ENCODE measurements at regions not wholly inside any gene's neighbourhood (a gene's known extent, or its start where the extent isn't known, plus 50 kb on each side); places are given as distances from the start of the nearest gene placed in this dataset.

DNA sequence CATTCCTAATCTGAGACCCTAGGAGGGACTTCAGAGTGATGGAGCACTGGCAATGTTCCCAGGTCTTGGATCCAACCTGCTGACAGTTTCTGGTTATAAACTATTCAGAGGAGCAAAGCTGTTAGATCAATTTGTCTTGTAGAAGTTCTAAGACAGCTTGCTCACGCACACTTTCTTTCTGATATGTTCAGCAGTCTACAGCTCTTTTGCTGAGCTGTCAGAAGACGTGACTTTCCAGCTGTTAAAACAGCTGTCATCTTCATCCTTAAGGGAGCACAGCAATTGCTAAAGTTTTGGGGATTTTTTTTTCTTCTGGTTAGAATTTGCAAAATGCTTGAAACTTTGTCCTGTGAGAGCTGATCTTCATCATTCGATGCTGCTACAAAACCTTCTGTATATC is 823.1 kb downstream of the SORCS1 start:
- POLR2A ChIA-PET, result no interaction called here
- TF ChIP-seq BHLHE40 (IDR thresholded peaks at IDR 0.05; ENCODE audit: borderline replicate concordance) (no peak), ELF4 (IDR thresholded peaks at IDR 0.05) (no peak), FOXA1 (IDR thresholded peaks at IDR 0.05) (no peak), FOXK2 (IDR thresholded peaks at IDR 0.05) (no peak), NFRKB (IDR thresholded peaks at IDR 0.05) (no peak), HDGF (IDR thresholded peaks at IDR 0.05; ENCODE audit: borderline replicate concordance) (no peak), ZNF384 (IDR thresholded peaks at IDR 0.05) (no peak), TARDBP (IDR thresholded peaks at IDR 0.05) (no peak), ARNT (IDR thresholded peaks at IDR 0.05) (no peak), SUZ12 (IDR thresholded peaks at IDR 0.05) (no peak), FOXM1 (IDR thresholded peaks at IDR 0.05; ENCODE audit: borderline replicate concordance) (no peak), SP1 (IDR thresholded peaks at IDR 0.05) (no peak), L3MBTL2 (conservative IDR thresholded peaks at IDR 0.05) (no peak), CTBP1 (IDR thresholded peaks at IDR 0.05; ENCODE audit: borderline replicate concordance) (no peak), LEF1 (IDR thresholded peaks at IDR 0.05; ENCODE audit: borderline replicate concordance) (no peak)
- TF ChIP-seq, protein P1, sequence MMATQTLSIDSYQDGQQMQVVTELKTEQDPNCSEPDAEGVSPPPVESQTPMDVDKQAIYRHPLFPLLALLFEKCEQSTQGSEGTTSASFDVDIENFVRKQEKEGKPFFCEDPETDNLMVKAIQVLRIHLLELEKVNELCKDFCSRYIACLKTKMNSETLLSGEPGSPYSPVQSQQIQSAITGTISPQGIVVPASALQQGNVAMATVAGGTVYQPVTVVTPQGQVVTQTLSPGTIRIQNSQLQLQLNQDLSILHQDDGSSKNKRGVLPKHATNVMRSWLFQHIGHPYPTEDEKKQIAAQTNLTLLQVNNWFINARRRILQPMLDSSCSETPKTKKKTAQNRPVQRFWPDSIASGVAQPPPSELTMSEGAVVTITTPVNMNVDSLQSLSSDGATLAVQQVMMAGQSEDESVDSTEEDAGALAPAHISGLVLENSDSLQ (IDR thresholded peaks at IDR 0.05), result no peak
- CTCF ChIA-PET, result no interaction called here

DNA sequence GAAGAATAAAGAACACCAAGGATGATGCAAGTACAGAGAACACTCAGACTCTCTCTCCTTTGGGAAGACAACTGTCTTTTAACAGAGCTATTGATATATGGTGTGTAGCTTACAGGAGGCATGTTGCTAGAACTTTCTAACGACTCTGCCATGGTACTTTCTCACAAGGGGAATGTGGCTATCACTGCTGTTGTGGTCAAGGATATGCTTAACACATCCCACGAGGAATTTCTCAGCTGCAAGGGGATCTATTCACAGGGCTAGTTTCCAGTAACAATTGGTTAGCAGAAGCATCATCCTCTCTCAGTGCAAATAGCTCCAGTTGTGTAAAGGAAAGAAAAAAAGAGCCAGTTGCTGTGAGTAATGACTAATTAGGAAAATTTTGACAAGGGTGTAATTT is 826.0 kb downstream of the SORCS1 start:
- CTCF ChIA-PET, result no interaction called here
- TF ChIP-seq FOXK2 (IDR thresholded peaks at IDR 0.05) (no peak), BHLHE40 (IDR thresholded peaks at IDR 0.05; ENCODE audit: borderline replicate concordance) (no peak), SUZ12 (IDR thresholded peaks at IDR 0.05) (no peak), ZNF384 (IDR thresholded peaks at IDR 0.05) (no peak), SP1 (IDR thresholded peaks at IDR 0.05) (no peak), ARNT (IDR thresholded peaks at IDR 0.05) (no peak), HDGF (IDR thresholded peaks at IDR 0.05; ENCODE audit: borderline replicate concordance) (no peak), CTBP1 (IDR thresholded peaks at IDR 0.05; ENCODE audit: borderline replicate concordance) (no peak), ELF4 (IDR thresholded peaks at IDR 0.05) (no peak), FOXM1 (IDR thresholded peaks at IDR 0.05; ENCODE audit: borderline replicate concordance) (no peak), LEF1 (IDR thresholded peaks at IDR 0.05; ENCODE audit: borderline replicate concordance) (no peak), NFRKB (IDR thresholded peaks at IDR 0.05) (no peak), FOXA1 (IDR thresholded peaks at IDR 0.05) (no peak), L3MBTL2 (conservative IDR thresholded peaks at IDR 0.05) (no peak), TARDBP (IDR thresholded peaks at IDR 0.05) (no peak)
- TF ChIP-seq, protein P1 (IDR thresholded peaks at IDR 0.05), result no peak
- POLR2A ChIA-PET, result no interaction called here
- DNase-seq (ENCODE audit: extremely low spot score), result no peak

More for the DNA sequence above, 823.1 kb downstream of the SORCS1 start:
- DNase-seq (ENCODE audit: extremely low spot score), result no peak

DNA sequence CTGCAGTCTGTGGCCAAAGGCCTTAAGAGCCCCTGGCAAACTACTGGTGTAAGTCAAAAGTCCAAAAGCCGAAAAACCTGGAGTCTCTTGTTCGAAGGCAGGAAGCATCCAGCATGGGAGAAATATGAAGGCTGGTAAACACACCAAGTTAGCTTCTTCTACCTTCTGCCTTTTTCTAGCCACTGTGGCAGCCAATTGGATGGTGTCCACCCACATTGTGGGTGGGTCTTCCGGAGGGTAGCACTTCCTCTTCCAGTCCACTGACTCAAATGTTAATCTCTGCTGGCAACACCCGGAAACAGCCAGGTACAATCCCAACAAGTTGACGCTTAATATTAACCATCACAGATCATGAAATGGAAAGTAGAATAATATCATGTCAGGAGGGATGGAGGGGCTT is 827.6 kb downstream of the SORCS1 start:
- TF ChIP-seq, protein P1 (IDR thresholded peaks at IDR 0.05), result no peak
- TF ChIP-seq SP1 (IDR thresholded peaks at IDR 0.05) (no peak), SUZ12 (IDR thresholded peaks at IDR 0.05) (no peak), ELF4 (IDR thresholded peaks at IDR 0.05) (no peak), FOXK2 (IDR thresholded peaks at IDR 0.05) (no peak), L3MBTL2 (conservative IDR thresholded peaks at IDR 0.05) (no peak), ZNF384 (IDR thresholded peaks at IDR 0.05) (no peak), FOXA1 (IDR thresholded peaks at IDR 0.05) (no peak), BHLHE40 (IDR thresholded peaks at IDR 0.05; ENCODE audit: borderline replicate concordance) (no peak), NFRKB (IDR thresholded peaks at IDR 0.05) (no peak), TARDBP (IDR thresholded peaks at IDR 0.05) (no peak)
- CTCF ChIA-PET, result no interaction called here
- POLR2A ChIA-PET, result no interaction called here
- no peak for DNase-seq (ENCODE audit: extremely low spot score)

DNA sequence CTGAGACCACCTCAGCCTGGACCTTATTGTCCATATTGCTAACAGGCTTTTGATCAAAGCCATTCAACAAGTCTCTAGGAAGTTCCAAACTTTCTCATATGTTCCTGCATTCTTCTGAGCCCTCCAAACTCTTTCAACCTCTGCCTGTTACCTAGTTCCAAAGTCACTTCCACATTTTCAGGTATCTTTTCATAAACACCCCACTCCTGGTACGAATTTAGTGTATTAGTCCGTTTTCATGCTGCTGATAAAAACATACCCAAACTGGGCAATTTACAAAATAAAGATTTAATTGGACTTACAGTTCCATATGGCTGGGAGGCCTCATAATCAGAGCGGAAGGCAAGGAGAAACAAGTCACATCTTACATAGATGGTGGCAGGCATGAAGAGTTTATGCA is 836.8 kb downstream of the SORCS1 start:
- ChIA-PET CTCF (no interaction called here), POLR2A (no interaction called here)
- TF ChIP-seq, protein P1 (IDR thresholded peaks at IDR 0.05), result no peak
- no peak for TF ChIP-seq TARDBP (IDR thresholded peaks at IDR 0.05)
- no peak for TF ChIP-seq FOXA1 (IDR thresholded peaks at IDR 0.05)
- no peak for TF ChIP-seq CTBP1 (IDR thresholded peaks at IDR 0.05; ENCODE audit: borderline replicate concordance)
- TF ChIP-seq HDGF (IDR thresholded peaks at IDR 0.05; ENCODE audit: borderline replicate concordance), result no peak
- TF ChIP-seq L3MBTL2 (conservative IDR thresholded peaks at IDR 0.05), result no peak
- TF ChIP-seq ELF4 (IDR thresholded peaks at IDR 0.05), result no peak
- TF ChIP-seq FOXM1 (IDR thresholded peaks at IDR 0.05; ENCODE audit: borderline replicate concordance), result no peak
- no peak for TF ChIP-seq SP1 (IDR thresholded peaks at IDR 0.05)
- TF ChIP-seq LEF1 (IDR thresholded peaks at IDR 0.05; ENCODE audit: borderline replicate concordance), result no peak
- no peak for TF ChIP-seq BHLHE40 (IDR thresholded peaks at IDR 0.05; ENCODE audit: borderline replicate concordance)
- no peak for TF ChIP-seq ARNT (IDR thresholded peaks at IDR 0.05)
- TF ChIP-seq SUZ12 (IDR thresholded peaks at IDR 0.05), result no peak
- no peak for TF ChIP-seq FOXK2 (IDR thresholded peaks at IDR 0.05)
- no peak for TF ChIP-seq ZNF384 (IDR thresholded peaks at IDR 0.05)
- no peak for TF ChIP-seq NFRKB (IDR thresholded peaks at IDR 0.05)
- no peak for DNase-seq (ENCODE audit: extremely low spot score)

DNA sequence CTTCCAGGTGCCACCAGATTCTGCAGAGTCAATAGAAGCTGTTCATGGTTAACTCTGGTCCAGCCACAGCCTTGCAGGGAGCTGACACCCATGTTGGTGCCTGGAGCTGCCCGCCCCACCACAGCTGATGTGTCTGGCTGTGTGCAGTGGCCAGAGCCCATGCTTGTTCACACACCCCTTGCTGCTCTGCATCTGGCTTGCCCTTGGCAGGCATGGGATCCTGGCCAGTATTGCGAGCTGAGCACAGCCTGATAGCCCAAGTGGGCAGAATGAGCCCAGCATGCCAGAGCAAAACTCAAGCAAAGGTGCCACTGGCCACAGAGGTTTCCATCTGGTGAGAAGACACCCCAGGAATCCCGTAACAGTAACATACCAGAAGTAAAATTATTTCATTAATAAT is 843.6 kb downstream of the SORCS1 start:
- no peak for DNase-seq (ENCODE audit: extremely low spot score)
- no peak for TF ChIP-seq FOXK2 (IDR thresholded peaks at IDR 0.05)
- TF ChIP-seq, protein P1 (IDR thresholded peaks at IDR 0.05), result no peak
- TF ChIP-seq LEF1 (IDR thresholded peaks at IDR 0.05; ENCODE audit: borderline replicate concordance), result no peak
- no peak for TF ChIP-seq SP1 (IDR thresholded peaks at IDR 0.05)
- no peak for TF ChIP-seq L3MBTL2 (conservative IDR thresholded peaks at IDR 0.05)
- TF ChIP-seq FOXA1 (IDR thresholded peaks at IDR 0.05), result no peak
- no peak for TF ChIP-seq ZNF384 (IDR thresholded peaks at IDR 0.05)
- TF ChIP-seq NFRKB (IDR thresholded peaks at IDR 0.05), result no peak
- no peak for TF ChIP-seq ELF4 (IDR thresholded peaks at IDR 0.05)
- no peak for TF ChIP-seq BHLHE40 (IDR thresholded peaks at IDR 0.05; ENCODE audit: borderline replicate concordance)
- no peak for TF ChIP-seq TARDBP (IDR thresholded peaks at IDR 0.05)
- no peak for TF ChIP-seq FOXM1 (IDR thresholded peaks at IDR 0.05; ENCODE audit: borderline replicate concordance)
- no peak for TF ChIP-seq CTBP1 (IDR thresholded peaks at IDR 0.05; ENCODE audit: borderline replicate concordance)
- no peak for TF ChIP-seq HDGF (IDR thresholded peaks at IDR 0.05; ENCODE audit: borderline replicate concordance)
- ChIA-PET CTCF (no interaction called here), POLR2A (no interaction called here)

Measured in HEK293T (cell line).